ENCODE measurements at regions not wholly inside any gene's neighbourhood (a gene's known extent, or its start where the extent isn't known, plus 50 kb on each side); places are given as distances from the start of the nearest gene placed in this dataset.

- Mint-ChIP-seq H3K27me3 (no peaks in the 10 kb centered on the region), H3K4me1 (ENCODE audit: low read depth) (no peaks in the 10 kb centered on the region), H3K36me3 (no peaks in the 10 kb centered on the region), H3K9me3 (peaks cover 10% of the 10 kb centered on the region), H3K27ac (no peak overlapping the region), H3K4me3 (no peak overlapping the region)
- DNase-seq = no peak
- intact Hi-C loops (cut with micrococcal nuclease) = no loop called here
- ChIA-PET POLR2A (no interaction called here), CTCF (interaction anchor here (0.6 kb wide), 1 partner anchor 9 kb away, joined by 3 read pairs; no protein-coding TSS in a partner anchor)
Observed at GRCh38 chr5:164373876-164374275, 868.5 kb downstream of the MAT2B start.

GRCh38 chr5:164375051-164375450 lies 869.6 kb downstream of the MAT2B start:
- Mint-ChIP-seq H3K27me3 (no peaks in the 10 kb centered on the region), H3K9me3 (peaks cover 15% of the 10 kb centered on the region), H3K4me3 (no peak overlapping the region), H3K27ac (no peak overlapping the region), H3K36me3 (no peaks in the 10 kb centered on the region), H3K4me1 (ENCODE audit: low read depth) (no peaks in the 10 kb centered on the region)
- ChIA-PET CTCF (no interaction called here), POLR2A (no interaction called here)
- DNase-seq = no peak
- intact Hi-C loops (cut with micrococcal nuclease) = no loop called here

- no peak for DNase-seq
- ChIA-PET CTCF (no interaction called here), POLR2A (no interaction called here)
- no peak overlapping the region for H3K27ac Mint-ChIP-seq
- H3K4me3 Mint-ChIP-seq = no peak overlapping the region
- intact Hi-C loops (cut with micrococcal nuclease) = no loop called here
- no peaks in the 10 kb centered on the region for H3K27me3 Mint-ChIP-seq
- H3K36me3 Mint-ChIP-seq = no peaks in the 10 kb centered on the region
- H3K9me3 Mint-ChIP-seq = peaks cover 21% of the 10 kb centered on the region
- no peaks in the 10 kb centered on the region for H3K4me1 Mint-ChIP-seq (ENCODE audit: low read depth)
Observed at GRCh38 chr5:164376843-164377242, 871.4 kb downstream of the MAT2B start.

GRCh38 chr5:164377746-164378145 lies 872.3 kb downstream of the MAT2B start:
- intact Hi-C loops (cut with micrococcal nuclease) = no loop called here

GRCh38 chr5:164383662-164384061 lies 878.2 kb downstream of the MAT2B start:
- CTCF ChIA-PET = interaction anchor here (0.6 kb wide), 1 partner anchor 9 kb away, joined by 3 read pairs; no protein-coding TSS in a partner anchor
- intact Hi-C loops (cut with micrococcal nuclease) = no loop called here

More at GRCh38 chr5:164377746-164378145, 872.3 kb downstream of the MAT2B start:
- POLR2A ChIA-PET = no interaction called here
- DNase-seq = no peak
- Mint-ChIP-seq H3K9me3 (peaks cover 19% of the 10 kb centered on the region), H3K27ac (no peak overlapping the region), H3K27me3 (no peaks in the 10 kb centered on the region), H3K4me1 (ENCODE audit: low read depth) (no peaks in the 10 kb centered on the region), H3K36me3 (no peaks in the 10 kb centered on the region), H3K4me3 (no peak overlapping the region)
- CTCF ChIA-PET = no interaction called here

GRCh38 chr5:164392531-164392930 lies 887.1 kb downstream of the MAT2B start:
- CTCF ChIA-PET = no interaction called here
- Mint-ChIP-seq H3K4me3 (no peak overlapping the region), H3K9me3 (no peaks in the 10 kb centered on the region), H3K36me3 (no peaks in the 10 kb centered on the region), H3K27ac (no peak overlapping the region), H3K27me3 (no peaks in the 10 kb centered on the region), H3K4me1 (ENCODE audit: low read depth) (no peaks in the 10 kb centered on the region)
- POLR2A ChIA-PET = no interaction called here
- DNase-seq = no peak
- intact Hi-C loops (cut with micrococcal nuclease) = no loop called here

More at GRCh38 chr5:164383662-164384061, 878.2 kb downstream of the MAT2B start:
- Mint-ChIP-seq H3K27me3 (no peaks in the 10 kb centered on the region), H3K27ac (no peak overlapping the region), H3K36me3 (no peaks in the 10 kb centered on the region), H3K4me1 (ENCODE audit: low read depth) (no peaks in the 10 kb centered on the region), H3K4me3 (no peak overlapping the region), H3K9me3 (peaks cover 28% of the 10 kb centered on the region)
- POLR2A ChIA-PET = no interaction called here
- no peak for DNase-seq

- ChIA-PET POLR2A (no interaction called here), CTCF (no interaction called here)
- H3K9me3 Mint-ChIP-seq = no peaks in the 10 kb centered on the region
- intact Hi-C loops (cut with micrococcal nuclease) = no loop called here
- no peaks in the 10 kb centered on the region for H3K36me3 Mint-ChIP-seq
- no peak overlapping the region for H3K4me3 Mint-ChIP-seq
- H3K27me3 Mint-ChIP-seq = no peaks in the 10 kb centered on the region
- H3K4me1 Mint-ChIP-seq (ENCODE audit: low read depth) = no peaks in the 10 kb centered on the region
- DNase-seq = no peak
- H3K27ac Mint-ChIP-seq = no peak overlapping the region
Observed at GRCh38 chr5:164394686-164395194, 889.3 kb downstream of the MAT2B start.

- Mint-ChIP-seq H3K9me3 (peaks cover 14% of the 10 kb centered on the region), H3K27me3 (no peaks in the 10 kb centered on the region), H3K27ac (no peak overlapping the region), H3K4me1 (ENCODE audit: low read depth) (no peaks in the 10 kb centered on the region), H3K36me3 (no peaks in the 10 kb centered on the region), H3K4me3 (no peak overlapping the region)
- intact Hi-C loops (cut with micrococcal nuclease) = no loop called here
- POLR2A ChIA-PET = no interaction called here
- CTCF ChIA-PET = no interaction called here
- no peak for DNase-seq
Observed at GRCh38 chr5:164412531-164412930, 907.1 kb downstream of the MAT2B start.

- ChIA-PET POLR2A (no interaction called here), CTCF (no interaction called here)
- no peak overlapping the region for H3K4me3 Mint-ChIP-seq
- no peaks in the 10 kb centered on the region for H3K4me1 Mint-ChIP-seq (ENCODE audit: low read depth)
- intact Hi-C loops (cut with micrococcal nuclease) = no loop called here
- H3K36me3 Mint-ChIP-seq = no peaks in the 10 kb centered on the region
- H3K9me3 Mint-ChIP-seq = peaks cover 38% of the 10 kb centered on the region
- DNase-seq = no peak
- no peak overlapping the region for H3K27ac Mint-ChIP-seq
- no peaks in the 10 kb centered on the region for H3K27me3 Mint-ChIP-seq
Observed at GRCh38 chr5:164420161-164420560, 914.7 kb downstream of the MAT2B start.

- Mint-ChIP-seq H3K36me3 (no peaks in the 10 kb centered on the region), H3K4me3 (no peak overlapping the region), H3K27ac (no peak overlapping the region), H3K27me3 (no peaks in the 10 kb centered on the region), H3K4me1 (ENCODE audit: low read depth) (no peaks in the 10 kb centered on the region), H3K9me3 (peaks cover 36% of the 10 kb centered on the region)
- ChIA-PET CTCF (no interaction called here), POLR2A (no interaction called here)
- intact Hi-C loops (cut with micrococcal nuclease) = no loop called here
- no peak for DNase-seq
Observed at GRCh38 chr5:164422400-164422799, 917.0 kb downstream of the MAT2B start.

GRCh38 chr5:164431634-164432304 lies 926.4 kb downstream of the MAT2B start:
- no peak for DNase-seq
- Mint-ChIP-seq H3K4me1 (ENCODE audit: low read depth) (no peaks in the 10 kb centered on the region), H3K9me3 (peaks cover 4% of the 10 kb centered on the region), H3K27ac (no peak overlapping the region), H3K4me3 (no peak overlapping the region), H3K36me3 (no peaks in the 10 kb centered on the region), H3K27me3 (no peaks in the 10 kb centered on the region)
- intact Hi-C loops (cut with micrococcal nuclease) = no loop called here
- CTCF ChIA-PET = no interaction called here
- POLR2A ChIA-PET = no interaction called here

GRCh38 chr5:164433106-164433870 lies 927.9 kb downstream of the MAT2B start:
- H3K9me3 Mint-ChIP-seq = peaks cover 2% of the 10 kb centered on the region
- no peak overlapping the region for H3K27ac Mint-ChIP-seq
- no peaks in the 10 kb centered on the region for H3K4me1 Mint-ChIP-seq (ENCODE audit: low read depth)
- H3K4me3 Mint-ChIP-seq = no peak overlapping the region
- intact Hi-C loops (cut with micrococcal nuclease) = no loop called here
- ChIA-PET POLR2A (no interaction called here), CTCF (no interaction called here)
- DNase-seq = no peak
- no peaks in the 10 kb centered on the region for H3K27me3 Mint-ChIP-seq
- H3K36me3 Mint-ChIP-seq = no peaks in the 10 kb centered on the region

GRCh38 chr5:164435576-164435975 lies 930.2 kb downstream of the MAT2B start:
- H3K36me3 Mint-ChIP-seq = no peaks in the 10 kb centered on the region
- peaks cover 2% of the 10 kb centered on the region for H3K9me3 Mint-ChIP-seq
- no peak overlapping the region for H3K27ac Mint-ChIP-seq
- no peak overlapping the region for H3K4me3 Mint-ChIP-seq
- intact Hi-C loops (cut with micrococcal nuclease) = no loop called here
- DNase-seq = no peak
- no peaks in the 10 kb centered on the region for H3K27me3 Mint-ChIP-seq
- CTCF ChIA-PET = no interaction called here
- POLR2A ChIA-PET = no interaction called here
- no peaks in the 10 kb centered on the region for H3K4me1 Mint-ChIP-seq (ENCODE audit: low read depth)
